Effector memory CD8-positive, alpha-beta T cell (primary cell): ENCODE measurements at regions not wholly inside any gene's neighbourhood (a gene's known extent, or its start where the extent isn't known, plus 50 kb on each side); places are given as distances from the start of the nearest gene placed in this dataset.
A peak's percentile ranks its signal among the peaks of the same experiment; 100 is the strongest.
"Not testable (repeated sequence)": the region's sequence is repeated elsewhere in the genome, so short reads cannot be mapped to it uniquely, and the experiment has no call there.

Experiments
- ATAC-seq: fragments of 150-1000 bp; cut with Tn5 transposase; replicated peaks from 2 replicates; pipeline ENCODE4 v1.10.0; 2021; ENCODE audit warnings: mild to moderate bottlenecking, moderate library complexity
- DNase-seq, 3 experiments: peaks; one replicate each; pipeline ENCODE4 v3.0.0; 2021
- H3K27ac Mint-ChIP-seq, 2 donors: one replicate each; pipeline ENCODE4 v1.8.0; 2022; ENCODE audit warnings: mild to moderate bottlenecking in 2 of 2, mixed read lengths in 2 of 2, moderate library complexity in 2 of 2
- H3K27me3 Mint-ChIP-seq, 2 donors: one replicate each; pipeline ENCODE4 v1.8.0; 2022; ENCODE audit warnings: mixed read lengths in 2 of 2
- H3K36me3 Mint-ChIP-seq: one replicate; pipeline ENCODE4 v1.8.0; 2022; ENCODE audit warnings: mild to moderate bottlenecking, moderate library complexity, mixed read lengths; ENCODE audit not compliant: insufficient read depth
- H3K4me1 Mint-ChIP-seq, 2 donors: one replicate each; pipeline ENCODE4 v1.8.0; 2022; ENCODE audit warnings: low read depth in 2 of 2, mixed read lengths in 2 of 2
- H3K4me3 Mint-ChIP-seq, 2 donors: one replicate each; pipeline ENCODE4 v1.8.0; 2022; ENCODE audit warnings: mild to moderate bottlenecking in 2 of 2, mixed read lengths in 2 of 2, moderate library complexity in 2 of 2
- H3K9me3 Mint-ChIP-seq, 2 donors: one replicate each; pipeline ENCODE4 v1.8.0; 2022; ENCODE audit warnings: mixed read lengths in 2 of 2

DNA sequence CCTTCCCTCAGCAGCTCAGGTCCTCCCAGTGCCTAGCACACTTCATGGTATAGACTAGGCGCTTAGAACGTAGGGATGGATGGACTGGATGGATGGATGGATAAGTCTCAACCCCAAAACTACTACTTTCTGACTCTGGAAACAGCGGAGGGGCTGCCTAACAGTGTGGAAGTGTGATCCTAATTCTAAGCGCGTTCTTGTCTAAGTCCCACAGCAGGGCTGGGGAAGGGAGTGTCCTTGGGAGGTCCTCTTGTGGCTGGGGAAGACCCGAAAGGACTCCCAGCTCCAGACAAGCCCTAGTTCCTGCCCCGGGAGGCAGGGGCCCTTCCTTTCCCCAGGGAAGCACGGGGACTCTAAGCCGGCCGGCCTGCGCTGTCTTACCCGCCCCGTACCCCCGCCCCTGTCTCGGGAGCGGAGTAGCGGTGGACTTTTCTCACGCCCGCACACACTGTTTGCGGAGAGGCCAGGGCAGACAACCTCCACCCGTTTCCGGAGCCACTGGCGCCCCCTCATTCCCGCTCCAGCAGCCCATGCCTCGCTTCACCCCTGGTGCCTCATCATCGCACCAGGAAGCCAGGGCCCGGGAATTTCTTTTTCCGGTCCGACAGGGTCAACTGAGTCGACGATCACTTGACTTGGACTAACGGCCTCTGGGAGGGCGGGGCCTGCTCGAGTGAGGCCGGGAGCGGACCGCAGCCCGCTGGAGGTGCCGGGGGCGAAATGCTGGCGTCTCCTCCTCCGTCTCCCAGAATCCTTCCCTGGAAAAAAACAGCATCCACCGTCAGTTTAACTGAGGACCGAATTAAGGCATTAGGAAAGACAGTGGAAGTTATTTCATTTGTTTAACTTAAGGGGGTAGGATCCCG lies 133.3 kb downstream of the TBC1D2B start:
- Mint-ChIP-seq H3K4me1 (peaks cover 6 to 12% of the 10 kb centered on the region in 2 donors), H3K4me3 (peak overlapping the region; percentile 83), H3K27me3 (no peaks in the 10 kb centered on the region), H3K27ac (peak overlapping the region; percentile 38 to 73), H3K9me3 (no peaks in the 10 kb centered on the region), H3K36me3 (peaks cover 4% of the 10 kb centered on the region)
- peak; percentile 65 for ATAC-seq
- peak in 2 of 3 experiments; percentile 10 to 17 for DNase-seq

DNA sequence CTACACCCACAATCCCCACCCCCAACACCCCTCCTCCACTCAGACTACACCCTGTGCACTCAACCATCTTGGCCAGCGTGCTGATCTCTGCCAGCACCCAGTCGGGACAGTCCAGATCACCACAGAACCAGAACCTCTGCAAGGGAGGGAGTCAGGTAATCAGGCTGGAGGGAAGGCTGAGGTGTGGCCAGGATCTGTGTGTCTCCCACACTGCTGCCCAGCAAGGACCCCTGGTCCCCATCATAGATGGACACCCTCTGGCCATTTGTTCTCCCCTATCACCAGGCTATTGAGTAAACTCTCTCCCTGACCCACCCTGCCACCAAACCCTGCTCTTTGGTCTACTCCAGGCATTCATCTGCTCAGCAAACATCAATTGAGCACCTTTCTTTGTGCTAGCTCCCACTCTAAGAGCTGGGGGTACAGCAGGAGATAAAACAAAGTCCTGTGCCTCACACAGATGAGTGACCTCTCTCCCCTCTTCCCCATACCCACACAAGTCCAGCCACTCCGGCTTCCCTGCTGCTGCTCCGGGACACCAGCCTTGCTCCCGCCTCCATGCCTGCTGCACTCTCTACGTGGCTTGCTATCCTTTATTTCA lies 134.8 kb downstream of the TBC1D2B start:
- H3K9me3 Mint-ChIP-seq = no peaks in the 10 kb centered on the region

DNA sequence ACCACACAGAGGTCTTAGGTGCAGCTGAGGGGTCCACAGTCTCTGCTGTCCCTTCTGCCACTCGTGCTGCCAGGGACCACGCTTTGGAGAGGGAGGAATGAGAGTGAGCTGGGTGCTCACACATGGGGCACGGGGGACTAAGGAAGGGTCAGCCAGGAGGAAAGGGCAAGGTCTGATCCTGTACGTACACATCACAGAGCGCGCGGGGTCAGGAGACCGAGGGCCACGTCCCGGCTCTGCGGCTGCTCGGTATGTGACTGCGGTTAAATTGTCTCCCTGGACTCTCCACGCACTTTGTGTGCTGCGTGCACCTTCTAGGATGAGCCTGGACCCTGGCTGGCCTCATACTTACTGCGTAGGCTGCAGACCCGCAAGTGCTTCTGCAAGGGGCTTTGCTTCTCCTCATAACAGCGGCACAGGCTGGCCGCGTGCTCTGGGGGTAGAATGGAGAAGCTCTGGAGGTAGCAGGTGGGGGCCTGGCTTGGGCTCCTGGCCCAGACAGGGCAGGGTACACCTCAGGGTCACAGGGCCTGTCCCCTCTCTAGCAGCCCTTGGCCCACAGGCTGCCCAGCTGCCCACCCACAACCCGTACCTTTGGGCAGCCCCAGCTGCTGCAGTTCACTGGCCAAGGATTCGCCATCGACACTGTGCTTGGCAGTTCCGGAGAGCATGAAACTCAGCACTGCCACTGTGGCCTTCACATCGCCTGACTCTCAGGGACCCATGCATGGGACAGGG lies 136.3 kb downstream of the TBC1D2B start:
- ATAC-seq, H3K4me3 Mint-ChIP-seq, H3K9me3 Mint-ChIP-seq, H3K27ac Mint-ChIP-seq, H3K36me3 Mint-ChIP-seq, DNase-seq, H3K27me3 Mint-ChIP-seq: not testable (repeated sequence)
- H3K4me1 Mint-ChIP-seq = peaks cover 6 to 12% of the 10 kb centered on the region in 2 donors

More for the DNA sequence above, 134.8 kb downstream of the TBC1D2B start:
- no peak overlapping the region for H3K4me3 Mint-ChIP-seq
- peaks cover 4% of the 10 kb centered on the region for H3K36me3 Mint-ChIP-seq
- H3K4me1 Mint-ChIP-seq = peaks cover 6 to 12% of the 10 kb centered on the region in 2 donors
- ATAC-seq = no peak
- H3K27me3 Mint-ChIP-seq = no peaks in the 10 kb centered on the region
- DNase-seq = no peak
- no peak overlapping the region for H3K27ac Mint-ChIP-seq

DNA sequence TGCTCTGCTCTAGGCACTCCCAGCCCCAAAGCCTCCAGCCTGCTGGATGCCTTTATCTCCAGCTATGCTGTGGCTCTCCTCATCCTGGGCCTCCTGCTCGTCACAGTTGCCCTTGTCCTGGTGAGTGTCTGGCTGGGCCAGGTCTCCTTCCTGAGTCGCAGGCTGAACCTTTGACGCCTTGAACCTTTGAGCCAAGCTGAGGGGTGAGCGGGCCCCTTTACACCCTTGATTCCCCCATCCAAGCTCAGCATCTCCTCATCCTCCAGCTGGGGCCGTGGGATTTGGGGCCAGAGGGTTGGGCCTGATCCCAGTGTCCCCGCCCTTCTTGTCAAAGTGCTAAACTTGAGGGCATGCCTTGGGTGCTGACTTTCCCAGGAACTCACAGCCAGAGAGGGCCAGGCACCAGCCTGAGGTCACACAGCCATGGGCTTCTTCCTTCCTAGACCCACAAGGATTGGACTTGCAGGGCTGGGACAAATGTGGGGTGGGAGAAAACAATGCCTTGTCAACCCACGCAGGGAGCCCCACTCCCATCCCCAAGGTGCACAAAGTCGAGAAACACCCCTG lies 137.0 kb downstream of the TBC1D2B start:
- Mint-ChIP-seq H3K9me3 (no peaks in the 10 kb centered on the region), H3K27ac (no peak overlapping the region), H3K4me3 (no peak overlapping the region), H3K27me3 (no peaks in the 10 kb centered on the region), H3K36me3 (no peaks in the 10 kb centered on the region), H3K4me1 (peaks cover 6 to 12% of the 10 kb centered on the region in 2 donors)
- ATAC-seq (no peak), DNase-seq (no peak)

DNA sequence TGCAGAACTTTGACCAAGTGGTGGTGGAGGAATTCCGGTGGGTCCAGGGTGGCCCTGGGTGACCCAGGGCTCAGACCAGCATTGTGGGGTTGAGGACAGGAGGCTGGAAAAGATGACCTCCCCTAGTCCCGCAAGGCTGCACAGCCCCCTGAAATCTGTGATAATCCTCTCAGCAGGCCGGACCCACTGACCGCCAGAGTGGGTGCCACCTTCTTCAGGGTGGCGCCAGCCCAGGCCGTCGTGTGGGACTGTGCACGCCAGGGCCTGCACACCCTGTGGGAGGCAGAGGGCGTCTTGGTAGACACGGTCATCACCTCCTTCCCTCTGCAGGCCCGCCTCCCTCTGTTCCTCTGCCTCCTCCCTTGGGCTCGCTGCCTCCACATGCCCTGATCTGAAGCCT lies 137.7 kb downstream of the TBC1D2B start:
- H3K27me3 Mint-ChIP-seq = no peaks in the 10 kb centered on the region
- H3K4me1 Mint-ChIP-seq = peaks cover 6 to 9% of the 10 kb centered on the region in 2 donors
- no peak overlapping the region for H3K4me3 Mint-ChIP-seq
- no peaks in the 10 kb centered on the region for H3K9me3 Mint-ChIP-seq
- DNase-seq (no peak), ATAC-seq (no peak)
- no peaks in the 10 kb centered on the region for H3K36me3 Mint-ChIP-seq
- no peak overlapping the region for H3K27ac Mint-ChIP-seq

DNA sequence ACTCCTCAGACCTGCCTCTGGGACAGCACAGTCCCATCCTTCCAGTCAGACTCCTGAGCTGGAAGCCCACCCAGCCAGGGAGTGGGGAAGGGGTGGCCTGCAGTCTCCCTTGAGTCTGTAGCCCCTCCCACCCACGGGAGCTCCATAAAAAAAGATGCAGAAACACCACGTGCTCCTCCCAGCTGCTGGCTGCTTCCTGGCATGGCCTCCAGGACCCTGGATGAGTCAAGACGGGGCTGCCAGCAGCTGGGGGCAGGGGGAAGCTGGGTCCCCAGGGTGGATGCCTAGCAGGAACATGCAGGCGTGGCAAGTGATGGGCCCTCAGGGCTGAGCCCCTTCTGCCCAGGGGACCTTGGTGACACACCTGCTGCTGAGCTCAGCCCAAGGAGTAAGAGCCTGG lies 138.5 kb downstream of the TBC1D2B start:
- not testable (repeated sequence) for H3K4me1 Mint-ChIP-seq, H3K4me3 Mint-ChIP-seq, H3K9me3 Mint-ChIP-seq, H3K36me3 Mint-ChIP-seq, DNase-seq, ATAC-seq, H3K27ac Mint-ChIP-seq, H3K27me3 Mint-ChIP-seq

DNA sequence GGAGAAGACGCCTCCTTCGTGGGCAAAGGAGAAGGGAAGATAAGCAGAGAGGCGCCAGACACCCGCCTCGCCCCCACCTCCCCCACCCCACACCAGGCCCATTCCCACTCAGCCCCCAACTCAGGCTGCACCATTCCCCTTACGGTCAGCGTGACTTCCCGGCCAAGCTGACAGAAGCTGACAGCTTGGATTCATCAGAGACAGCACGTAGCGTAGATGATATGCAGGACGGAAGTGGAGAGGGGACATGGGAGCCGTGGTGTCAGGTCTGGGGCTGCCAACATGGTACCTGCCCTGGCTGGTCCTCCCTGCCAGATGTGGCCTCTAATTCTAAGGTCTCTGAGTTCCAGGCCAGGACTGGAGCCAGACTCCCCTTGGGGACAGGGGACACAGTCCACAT lies 139.0 kb downstream of the TBC1D2B start:
- not testable (repeated sequence) for H3K27me3 Mint-ChIP-seq, DNase-seq

DNA sequence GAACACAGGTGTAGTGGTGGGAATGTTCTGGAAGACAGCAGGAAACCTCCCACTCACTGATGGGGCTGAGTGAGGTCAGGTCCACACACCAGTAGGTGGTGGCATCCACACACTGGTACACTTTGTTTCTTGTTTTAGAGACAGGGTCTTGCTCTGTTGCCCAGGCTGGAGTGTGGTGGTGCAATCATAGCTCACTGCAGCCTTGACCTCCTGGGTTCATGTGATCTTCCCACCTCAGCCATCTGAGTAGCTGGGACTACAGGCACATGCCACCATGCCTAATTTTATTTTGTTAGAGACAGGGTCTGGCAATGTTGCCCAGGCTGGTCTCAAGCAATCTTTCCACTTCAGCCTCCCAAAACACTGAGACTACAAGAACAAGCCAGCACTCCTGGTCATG lies 140.9 kb downstream of the TBC1D2B start:
- not testable (repeated sequence) for ATAC-seq, H3K9me3 Mint-ChIP-seq, H3K4me1 Mint-ChIP-seq, H3K36me3 Mint-ChIP-seq, DNase-seq, H3K27ac Mint-ChIP-seq, H3K4me3 Mint-ChIP-seq, H3K27me3 Mint-ChIP-seq

More for the DNA sequence above, 139.0 kb downstream of the TBC1D2B start:
- not testable (repeated sequence) for H3K27ac Mint-ChIP-seq, H3K4me1 Mint-ChIP-seq, ATAC-seq, H3K9me3 Mint-ChIP-seq, H3K4me3 Mint-ChIP-seq, H3K36me3 Mint-ChIP-seq

DNA sequence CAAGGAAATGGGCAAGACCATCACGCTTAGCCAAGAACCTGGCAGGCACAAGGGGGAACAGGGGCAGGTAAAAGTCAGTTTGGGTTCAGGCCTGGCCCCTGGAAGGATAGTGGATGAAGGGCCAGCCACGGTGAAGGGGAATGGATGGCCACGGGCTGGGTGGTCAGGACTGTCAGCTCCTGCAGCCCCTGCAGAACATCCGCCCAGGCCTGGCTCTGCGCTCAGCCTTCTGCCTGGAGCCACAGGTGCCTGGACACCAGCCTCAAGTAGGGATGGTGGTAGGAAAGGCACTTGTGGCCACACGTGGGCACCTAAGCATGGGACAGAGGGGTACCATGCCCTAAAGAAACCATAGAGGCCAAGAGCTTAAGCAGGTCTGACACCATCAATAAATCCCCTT lies 143.0 kb downstream of the TBC1D2B start:
- H3K36me3 Mint-ChIP-seq, DNase-seq, H3K4me1 Mint-ChIP-seq, ATAC-seq, H3K27me3 Mint-ChIP-seq, H3K9me3 Mint-ChIP-seq, H3K4me3 Mint-ChIP-seq, H3K27ac Mint-ChIP-seq: not testable (repeated sequence)

DNA sequence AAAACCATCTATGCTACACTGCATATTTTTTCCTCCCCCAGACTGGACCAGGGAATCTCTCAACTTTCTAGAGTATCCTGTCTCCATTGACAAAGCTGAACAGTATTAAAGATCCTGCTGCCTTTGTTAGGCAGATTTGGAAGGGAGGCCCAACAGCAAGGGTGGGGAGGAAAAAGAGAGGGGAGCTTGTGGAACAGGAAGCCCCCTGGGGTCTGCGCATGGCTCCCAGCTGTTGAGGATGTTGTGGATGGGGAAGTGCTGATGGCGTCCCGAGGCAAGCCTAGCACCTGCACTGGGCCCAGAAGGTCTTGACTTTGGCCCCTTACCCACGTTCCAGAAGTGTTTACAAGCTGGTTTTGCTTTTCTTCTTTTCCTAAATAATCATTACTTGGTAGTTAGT lies 146.6 kb downstream of the TBC1D2B start:
- not testable (repeated sequence) for H3K36me3 Mint-ChIP-seq, ATAC-seq, H3K27ac Mint-ChIP-seq, H3K4me3 Mint-ChIP-seq, H3K27me3 Mint-ChIP-seq, H3K9me3 Mint-ChIP-seq, H3K4me1 Mint-ChIP-seq, DNase-seq

DNA sequence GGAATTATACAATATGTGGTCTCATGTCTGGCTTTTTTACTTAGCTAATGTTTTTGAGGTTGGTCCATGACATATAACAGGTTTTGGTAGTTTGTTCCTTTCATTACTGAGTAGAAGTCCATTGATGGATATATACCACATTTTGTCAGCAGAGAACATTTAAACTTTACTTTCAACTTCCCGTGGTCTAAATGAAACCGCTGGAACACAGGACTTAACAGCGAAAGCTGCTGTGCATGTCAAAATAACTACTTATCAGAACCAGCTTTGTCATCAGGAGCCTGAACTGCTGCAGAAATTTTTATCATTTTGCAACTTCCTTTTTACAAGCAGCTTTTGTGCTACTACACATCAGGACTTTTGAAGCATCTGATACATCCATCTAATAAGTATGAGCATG lies 147.0 kb downstream of the TBC1D2B start:
- H3K4me3 Mint-ChIP-seq, H3K4me1 Mint-ChIP-seq, ATAC-seq, H3K27me3 Mint-ChIP-seq, H3K9me3 Mint-ChIP-seq, DNase-seq, H3K36me3 Mint-ChIP-seq: not testable (repeated sequence)
- H3K27ac Mint-ChIP-seq = peak overlapping the region in 1 of 2 donors; percentile 21

DNA sequence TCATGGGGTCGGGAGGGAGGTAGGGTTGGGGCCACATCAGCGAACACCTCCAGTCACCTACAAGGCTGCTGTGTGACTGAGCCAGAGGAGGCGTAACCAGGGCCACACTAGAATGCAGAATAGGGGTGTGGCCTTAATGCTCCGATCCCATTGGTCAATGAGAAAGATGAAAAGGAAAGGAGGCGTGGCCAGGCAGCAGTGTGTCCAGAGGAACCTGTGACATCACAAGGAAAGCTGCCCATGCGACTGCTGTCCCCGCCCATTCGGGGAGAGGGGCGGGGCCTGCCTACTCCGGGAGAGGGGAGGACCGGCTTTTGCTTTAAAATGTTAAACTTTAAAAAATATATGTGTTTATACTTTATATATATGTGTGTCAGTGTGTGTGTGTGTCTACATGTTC lies 150.7 kb downstream of the TBC1D2B start:
- not testable (repeated sequence) for ATAC-seq, DNase-seq, H3K27ac Mint-ChIP-seq, H3K4me1 Mint-ChIP-seq, H3K9me3 Mint-ChIP-seq, H3K4me3 Mint-ChIP-seq, H3K36me3 Mint-ChIP-seq
- peaks cover 1 to 15% of the 10 kb centered on the region in 2 donors for H3K27me3 Mint-ChIP-seq

DNA sequence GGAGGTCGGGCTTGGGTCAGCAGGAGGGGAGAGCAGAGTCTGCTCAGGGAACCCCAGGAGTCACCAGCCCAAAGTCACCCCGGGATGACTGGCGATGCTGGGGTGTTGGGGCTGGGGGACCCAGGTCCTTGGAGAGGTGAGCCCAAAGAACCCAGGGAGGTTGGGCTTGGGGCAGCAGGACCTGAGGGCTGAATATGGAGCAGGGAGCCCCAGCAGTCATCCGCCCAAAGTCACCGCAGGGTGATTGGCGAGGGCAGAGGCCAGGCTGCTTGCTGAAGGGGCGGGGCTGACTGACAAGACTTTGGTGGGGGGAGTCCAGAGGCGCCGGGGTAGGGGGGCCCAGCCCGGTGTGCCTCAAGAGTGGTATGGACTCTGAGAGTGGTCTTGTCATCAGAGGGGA lies 151.2 kb downstream of the TBC1D2B start:
- H3K4me3 Mint-ChIP-seq, H3K27ac Mint-ChIP-seq, ATAC-seq, DNase-seq, H3K4me1 Mint-ChIP-seq, H3K36me3 Mint-ChIP-seq, H3K9me3 Mint-ChIP-seq: not testable (repeated sequence)
- H3K27me3 Mint-ChIP-seq = peaks cover 4 to 20% of the 10 kb centered on the region in 2 donors
